Fibroblast of skin of scalp (primary cell): ENCODE measurements at regions not wholly inside any gene's neighbourhood (a gene's known extent, or its start where the extent isn't known, plus 50 kb on each side); places are given as distances from the start of the nearest gene placed in this dataset.
A peak's percentile ranks its signal among the peaks of the same experiment; 100 is the strongest.

Experiments used
- DNase-seq: peaks from one replicate; pipeline ENCODE4 v3.0.0-alpha.2; 2013

DNA sequence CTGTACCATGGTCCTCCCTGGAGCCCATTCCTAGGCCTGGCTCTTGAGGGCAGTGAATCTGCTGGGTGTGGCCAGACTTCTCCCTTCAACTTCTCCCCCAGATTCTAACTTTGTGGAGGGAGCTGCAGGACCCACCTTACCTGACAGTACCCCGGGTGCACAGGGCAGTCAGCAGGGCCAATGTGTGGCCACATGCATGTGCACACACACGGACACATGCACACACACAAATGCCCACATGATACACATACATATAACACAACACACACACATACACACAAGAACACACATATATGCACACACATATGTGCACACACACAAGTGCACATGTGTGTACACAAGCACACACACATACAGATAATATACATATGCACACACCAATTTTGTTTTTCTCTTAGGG lies 300.0 kb upstream of the HS6ST1 start:
- DNase-seq = no peak

DNA sequence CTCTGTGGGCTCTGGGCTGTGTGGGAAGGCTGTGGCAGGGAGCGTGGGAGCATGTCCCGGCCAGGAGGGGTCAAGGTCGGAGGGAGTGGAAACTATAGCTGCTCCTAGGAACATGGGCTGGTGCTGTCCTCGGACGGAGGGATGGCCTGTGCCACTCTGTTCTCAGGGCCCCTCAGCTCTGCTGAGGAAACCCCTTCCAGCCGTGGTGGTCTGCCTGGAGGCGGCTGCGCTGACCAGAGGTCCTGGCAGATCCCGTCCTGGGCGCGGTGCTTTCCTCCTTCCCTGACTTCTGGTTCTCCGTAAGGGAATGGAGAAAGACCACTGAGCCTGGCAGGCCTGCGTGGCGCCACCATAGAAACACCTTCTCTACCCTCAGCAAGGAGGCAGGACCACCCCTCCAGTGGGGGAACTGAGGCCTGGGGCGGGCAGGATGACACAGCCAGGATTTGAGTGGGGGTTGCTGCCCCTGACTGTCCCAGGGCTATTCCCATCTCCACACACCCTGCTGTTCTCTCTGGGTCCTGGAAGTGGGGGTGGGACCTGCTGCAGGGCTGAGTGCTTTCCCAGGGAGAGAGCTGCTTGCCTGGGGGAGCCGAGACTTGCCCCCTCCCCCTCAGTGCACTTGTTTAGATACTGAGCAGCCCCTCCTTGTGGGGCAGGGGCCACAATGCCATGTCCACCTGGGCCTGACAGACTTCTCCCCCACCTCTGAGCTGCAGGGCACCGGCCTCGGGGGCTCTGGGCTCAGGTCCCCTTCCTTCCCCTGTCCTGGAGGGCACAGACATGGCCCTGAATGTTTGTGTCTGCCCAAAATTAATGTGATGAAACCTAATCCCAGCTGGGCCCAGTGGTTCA lies 301.0 kb upstream of the HS6ST1 start:
- DNase-seq = no peak

DNA sequence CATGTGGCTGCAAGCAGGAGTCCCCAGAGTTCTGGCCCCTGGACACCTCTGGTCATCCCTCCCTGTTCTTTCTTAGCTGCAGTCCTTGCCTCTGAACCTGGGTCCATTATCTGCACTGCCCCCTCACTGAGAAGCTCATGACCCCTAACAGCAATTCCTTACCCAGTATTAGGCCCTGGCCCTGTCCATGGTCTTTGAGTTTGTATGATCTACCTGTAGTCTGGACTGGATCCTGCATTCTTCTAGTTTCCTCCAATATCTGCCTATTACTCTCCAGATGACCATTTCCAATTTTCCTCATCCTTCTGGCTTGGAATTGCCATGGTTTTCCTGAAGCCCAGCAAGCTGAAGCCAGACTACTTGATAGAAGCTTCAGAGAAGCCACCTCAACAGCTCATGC lies 302.4 kb upstream of the HS6ST1 start:
- DNase-seq = no peak

DNA sequence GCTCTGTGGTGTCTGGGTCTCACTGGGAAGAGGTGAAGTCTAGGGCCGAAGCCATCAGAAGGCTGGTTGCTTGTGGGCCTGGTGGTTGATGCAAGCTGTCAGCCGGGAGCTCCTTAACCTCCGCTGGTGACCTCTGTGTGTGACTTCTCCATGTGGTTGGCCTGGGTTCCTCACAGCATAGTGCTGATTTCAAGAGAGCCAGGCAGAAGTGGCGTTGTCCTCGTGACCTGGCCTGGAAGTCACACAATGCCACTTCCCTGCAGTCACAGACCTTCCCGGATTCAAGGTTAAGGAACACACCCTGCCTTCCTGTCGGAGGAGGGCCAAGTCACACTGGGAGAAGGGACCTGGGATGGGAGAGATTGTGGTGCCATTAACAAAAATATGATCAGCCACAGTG lies 303.7 kb upstream of the HS6ST1 start:
- no peak for DNase-seq

DNA sequence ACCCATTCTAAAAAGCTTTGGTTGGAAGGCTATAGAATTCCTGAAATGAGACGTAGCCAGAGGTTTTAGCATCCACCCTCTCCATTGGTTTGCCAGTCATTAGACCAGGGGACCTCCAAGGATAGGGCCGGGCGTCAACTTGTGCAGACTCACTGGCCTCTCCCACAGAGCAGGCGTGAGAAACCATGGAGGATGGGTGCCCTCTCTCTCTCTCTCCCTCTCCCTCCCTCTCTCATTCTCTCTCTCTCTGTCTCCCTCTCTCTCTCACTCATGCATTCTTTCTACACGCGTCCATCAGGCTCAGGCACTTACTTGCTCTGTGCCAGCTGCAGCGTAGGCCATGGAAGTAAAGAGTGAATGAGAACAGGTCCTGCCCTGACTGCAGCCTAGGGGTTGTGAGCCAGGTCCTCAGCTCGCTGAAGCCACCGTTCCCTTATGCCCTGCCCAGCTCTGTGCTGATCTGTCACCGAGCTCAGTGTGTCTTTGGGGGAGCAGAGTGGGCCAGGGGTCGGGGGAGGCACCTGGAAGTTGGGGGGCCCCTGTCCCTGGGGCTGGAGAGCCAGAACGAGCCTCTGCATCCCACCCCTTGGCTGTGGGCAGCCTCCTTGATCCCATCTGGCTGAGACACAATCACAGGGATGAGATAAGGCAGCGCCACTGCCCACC lies 304.4 kb upstream of the HS6ST1 start:
- DNase-seq = peak; percentile 90

DNA sequence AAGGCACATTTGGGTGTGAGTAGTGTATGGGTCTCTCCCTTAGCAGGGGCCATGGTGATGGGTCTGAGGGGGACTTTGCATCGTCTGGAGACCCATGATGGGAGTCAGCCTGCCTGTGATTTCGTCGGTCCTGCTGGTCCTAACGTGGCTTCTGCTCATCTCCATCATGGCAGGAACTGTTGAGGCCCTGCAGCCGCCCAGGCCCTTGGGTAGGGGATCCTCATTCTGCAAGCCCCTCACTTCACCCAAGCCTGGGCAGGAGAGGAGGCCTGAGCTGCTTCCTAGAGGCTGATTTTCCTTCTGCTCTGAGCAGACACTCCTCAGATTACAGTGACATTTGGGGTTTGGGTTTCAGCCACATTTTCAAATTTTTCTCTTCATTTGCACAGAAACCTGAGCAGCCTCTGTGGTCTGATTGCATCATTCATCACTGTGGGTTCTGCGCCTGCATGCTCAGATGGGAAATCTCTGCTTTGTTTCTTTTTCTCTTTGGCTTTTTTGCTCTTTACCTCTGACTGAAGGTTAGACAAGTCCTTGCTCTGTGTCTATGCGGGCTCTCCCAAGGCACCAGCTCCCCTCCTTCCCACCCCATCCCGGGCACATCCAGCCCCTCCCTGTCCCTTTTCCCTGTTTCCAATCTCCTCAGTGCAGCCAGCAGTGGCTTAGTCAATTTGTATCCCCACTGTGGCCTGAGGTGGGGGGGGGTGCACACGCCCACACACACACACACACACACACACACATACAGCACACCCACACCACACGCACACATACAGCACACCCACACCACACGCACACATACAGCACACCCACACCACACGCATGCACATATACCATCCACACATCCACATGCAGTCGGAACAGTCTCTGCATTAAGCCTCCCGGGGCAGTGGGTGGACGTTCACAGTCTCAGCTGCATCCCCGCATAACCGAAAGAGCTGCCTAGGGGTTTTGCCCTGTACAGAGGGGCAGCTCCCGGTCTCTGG lies 305.4 kb upstream of the HS6ST1 start:
- peak; percentile 96 for DNase-seq

DNA sequence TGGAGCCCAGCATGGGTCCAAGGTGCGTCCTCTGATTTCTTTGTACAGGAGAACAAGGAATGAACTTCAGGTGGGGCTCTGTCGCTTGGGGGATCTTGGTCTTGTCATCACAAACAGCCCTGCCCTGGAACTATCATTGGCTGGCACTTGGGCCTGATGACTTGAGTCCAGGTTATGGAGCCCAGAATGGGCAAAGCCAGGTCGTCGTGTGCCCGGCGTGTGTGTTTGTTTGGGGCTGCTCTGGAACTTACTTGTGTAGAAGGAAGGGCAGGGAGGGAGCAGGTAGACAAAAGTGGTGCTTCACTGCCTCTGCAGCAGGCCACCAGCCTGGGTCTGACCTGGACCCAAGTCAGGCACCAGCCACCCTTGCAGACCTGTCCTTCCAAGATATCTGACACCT lies 306.3 kb upstream of the HS6ST1 start:
- DNase-seq = no peak

DNA sequence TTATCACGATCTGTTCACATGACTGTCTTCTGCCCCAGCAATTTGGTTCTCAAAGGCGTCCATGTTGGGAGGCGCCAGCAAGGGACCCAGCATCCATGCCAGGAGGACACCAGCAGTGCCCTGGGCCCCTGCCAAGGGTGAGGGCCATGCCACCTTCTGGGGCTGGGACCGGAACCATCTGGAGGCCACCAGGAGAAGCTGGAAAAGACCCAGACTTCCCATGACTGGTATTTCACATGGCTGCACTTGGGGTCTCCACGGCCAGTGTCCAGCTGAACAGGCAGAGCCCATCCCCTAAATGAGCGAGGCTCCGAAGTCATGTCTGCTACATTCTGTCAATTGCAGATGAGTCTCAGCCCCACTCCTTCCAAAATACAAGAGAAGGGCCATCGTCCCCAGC lies 306.8 kb upstream of the HS6ST1 start:
- no peak for DNase-seq

DNA sequence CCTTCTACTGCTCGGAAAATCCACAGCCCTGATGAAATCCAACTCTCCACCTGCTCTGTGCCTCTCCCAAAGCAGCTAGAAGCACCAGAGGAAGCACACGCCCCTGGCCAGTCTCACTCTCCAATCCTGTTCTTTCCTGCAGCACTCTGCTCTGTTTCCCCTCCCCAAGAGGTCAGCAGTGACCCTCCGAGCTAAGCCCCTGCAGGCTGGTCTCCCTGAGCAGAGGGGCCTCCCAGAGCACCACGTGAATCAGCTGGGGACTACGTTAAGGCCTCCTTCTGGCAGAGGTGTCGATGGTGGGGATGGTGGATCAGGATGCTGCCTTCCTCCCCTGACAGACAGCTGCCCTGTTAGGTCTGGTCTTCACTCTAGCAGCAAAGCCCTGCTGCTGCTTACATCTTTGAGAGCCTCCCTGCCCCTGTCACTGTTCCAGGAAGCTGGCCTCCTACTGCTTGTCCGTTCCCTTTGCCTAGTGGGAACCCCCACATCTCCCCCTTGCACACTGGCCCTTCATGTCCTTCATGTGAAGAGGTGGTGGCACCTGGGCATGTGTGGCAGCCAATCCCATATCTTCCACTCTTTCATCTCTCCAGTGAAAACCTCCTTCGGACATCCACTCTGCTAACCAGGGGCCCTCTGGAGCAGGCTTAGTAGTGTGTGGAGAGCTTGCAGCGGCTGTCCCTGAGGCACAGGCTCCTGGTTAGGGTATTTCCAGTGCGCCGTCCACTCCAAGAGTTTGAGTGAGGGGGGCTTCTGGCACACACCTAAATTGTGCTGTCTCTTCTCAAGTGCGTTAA lies 307.5 kb upstream of the HS6ST1 start:
- no peak for DNase-seq

DNA sequence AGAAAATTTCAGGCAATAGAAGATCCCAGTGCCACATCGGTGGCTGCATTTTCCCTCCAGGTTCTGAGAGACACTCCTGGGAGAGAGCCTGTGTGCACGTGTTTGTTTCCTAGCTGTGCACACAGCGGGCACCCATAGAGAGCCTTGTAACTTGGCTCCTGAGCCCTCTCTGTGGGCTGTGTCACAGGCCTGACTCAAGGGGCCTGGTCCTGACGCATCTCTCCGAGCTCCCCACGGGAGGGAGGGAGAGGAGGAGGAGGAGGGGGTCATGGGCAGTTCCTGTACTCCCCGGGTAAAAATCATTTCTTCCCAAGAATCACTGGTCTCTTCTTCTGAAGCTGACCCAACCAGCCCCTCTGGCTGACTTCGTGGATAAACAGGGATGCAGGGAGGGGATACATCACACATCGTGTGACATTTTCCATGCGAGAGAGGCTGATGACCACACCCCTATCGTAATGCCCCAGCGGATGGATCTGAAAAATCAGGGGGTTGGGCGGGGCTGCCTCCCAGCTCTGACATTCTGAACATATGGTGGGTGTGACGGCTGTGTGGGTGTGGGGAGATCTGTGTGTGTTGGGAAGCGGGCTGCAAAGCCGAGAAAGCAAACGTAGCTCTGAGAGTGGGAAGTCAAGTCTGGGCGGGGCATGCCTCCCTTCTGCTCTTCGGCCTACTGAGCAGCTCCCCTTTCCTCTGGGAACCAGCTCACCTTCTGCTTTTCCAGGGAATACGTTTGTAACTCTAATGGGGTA lies 308.3 kb upstream of the HS6ST1 start:
- peak; percentile 66 for DNase-seq

DNA sequence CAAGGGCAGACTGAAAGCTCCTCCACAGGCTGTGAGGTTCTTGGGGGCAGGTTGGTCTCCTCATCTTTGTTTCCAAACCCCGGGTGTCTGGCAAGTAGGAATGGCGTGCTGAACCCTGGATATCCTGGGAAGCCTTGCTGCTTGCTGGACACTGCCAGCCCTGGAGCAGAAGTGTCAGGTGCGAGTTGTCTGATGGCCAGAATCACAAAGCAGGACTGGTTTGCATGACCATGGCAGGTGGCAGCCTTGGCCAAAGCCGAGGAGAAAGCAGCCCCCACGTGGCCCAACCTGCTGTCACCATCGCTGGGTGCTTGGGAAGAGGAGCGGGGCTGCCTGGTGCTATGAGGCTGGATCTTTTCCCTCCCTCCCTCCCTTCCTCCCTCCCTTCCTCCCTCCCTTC lies 309.5 kb upstream of the HS6ST1 start:
- DNase-seq = no peak

DNA sequence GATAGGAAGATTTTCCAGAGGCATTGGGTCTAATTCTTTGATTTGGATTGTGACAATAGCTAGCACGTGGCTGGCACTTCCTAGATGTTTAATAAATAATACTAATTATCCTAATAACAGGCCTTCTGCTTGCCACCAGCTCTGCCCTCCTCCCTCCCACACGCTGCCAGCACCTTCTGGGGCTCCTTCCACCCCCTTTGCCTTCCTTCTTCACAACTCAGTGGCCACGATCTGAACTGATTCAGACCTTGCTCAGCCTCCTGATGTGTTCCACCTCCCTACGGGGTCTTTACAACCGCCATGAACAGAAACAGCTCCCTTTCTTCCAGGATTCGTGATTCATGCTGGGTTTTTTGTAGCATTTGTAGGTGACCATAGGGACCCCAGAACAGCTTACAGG lies 310.3 kb upstream of the HS6ST1 start:
- DNase-seq = no peak

DNA sequence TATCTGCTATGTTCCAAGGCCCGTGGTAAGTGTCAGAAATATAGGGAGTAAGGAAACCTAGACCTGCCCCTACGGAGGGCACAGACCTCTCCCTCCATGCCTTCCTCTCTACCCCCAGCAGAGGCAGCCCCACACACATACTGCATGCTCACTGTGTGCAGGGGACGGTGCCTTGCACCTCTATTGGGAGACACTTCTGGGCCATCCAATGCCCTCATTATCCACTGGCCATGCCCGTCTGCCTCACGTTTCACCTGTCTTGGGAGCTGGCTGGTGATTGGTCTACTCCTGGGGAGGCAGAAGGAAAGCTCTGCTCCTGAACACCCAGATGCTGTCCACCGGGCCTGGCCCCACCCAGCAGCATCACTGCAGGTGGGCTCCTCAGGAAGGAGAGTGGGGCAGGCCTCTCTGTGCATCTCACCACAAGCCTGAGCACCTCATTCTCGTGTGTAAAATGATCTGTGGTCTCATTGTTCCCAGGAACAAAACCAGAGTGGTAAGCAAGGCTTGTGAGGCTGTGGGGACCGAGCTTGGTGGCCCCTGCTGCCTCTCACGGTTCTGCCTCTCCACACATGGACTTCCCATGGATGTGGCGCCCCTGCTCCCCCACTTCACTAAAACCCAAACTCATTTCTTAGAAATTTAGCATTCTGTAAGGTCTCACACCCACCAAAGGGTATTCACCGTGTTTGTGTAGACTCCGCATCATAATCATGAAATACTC lies 312.5 kb upstream of the HS6ST1 start:
- DNase-seq = no peak

DNA sequence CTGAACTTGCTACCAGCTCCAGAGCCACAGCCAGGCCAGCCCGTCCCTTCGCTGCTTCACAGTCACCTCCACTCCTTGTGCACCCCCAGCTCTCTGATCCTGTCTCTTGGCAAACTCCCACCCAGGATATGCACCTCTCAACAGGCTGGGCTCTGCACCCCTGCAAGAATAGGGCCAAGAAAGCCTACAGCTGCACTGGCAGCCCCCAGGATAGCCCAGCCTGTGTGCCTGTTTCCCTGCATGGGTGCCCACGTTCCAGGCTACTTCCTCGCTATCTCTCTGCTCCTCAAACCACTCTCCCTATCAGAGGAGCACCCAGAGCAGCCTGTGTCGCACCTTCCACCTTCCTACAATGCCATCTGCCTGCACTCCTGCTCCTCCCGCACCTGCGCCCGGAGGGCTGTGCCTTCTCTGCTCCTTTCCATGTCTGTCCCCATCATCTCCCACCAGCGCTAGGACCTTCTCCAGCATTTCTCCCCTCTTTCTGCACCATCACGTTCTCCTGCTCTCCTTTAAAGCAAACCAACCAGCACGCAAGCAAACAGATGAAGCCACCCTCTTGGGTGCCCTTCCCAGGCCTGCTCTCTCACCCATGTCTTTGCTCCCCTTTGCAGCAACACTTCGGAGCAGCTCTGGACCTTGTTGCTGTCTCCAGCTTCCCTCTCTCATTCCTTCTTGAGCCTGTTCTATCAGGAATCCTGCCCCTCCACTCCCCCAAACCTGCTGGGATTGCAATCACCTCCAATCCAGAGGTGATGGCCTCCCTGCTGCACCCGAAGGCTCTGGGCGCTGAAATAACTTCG lies 313.2 kb upstream of the HS6ST1 start:
- DNase-seq = no peak

DNA sequence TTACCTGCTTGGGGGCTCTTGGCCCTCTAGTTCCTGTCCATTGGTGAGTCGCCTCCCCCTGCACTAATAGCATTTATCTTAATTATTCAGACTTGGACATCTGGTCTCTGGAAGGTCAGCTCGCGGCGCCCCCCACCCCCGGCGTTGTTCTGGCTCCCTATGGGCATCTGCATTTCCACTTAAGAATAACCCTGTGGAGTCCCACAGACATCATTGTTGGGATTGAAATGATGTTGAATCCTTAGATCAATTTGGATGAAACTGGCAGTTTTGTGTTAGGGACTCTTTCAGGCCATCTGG lies 313.8 kb upstream of the HS6ST1 start:
- no peak for DNase-seq

DNA sequence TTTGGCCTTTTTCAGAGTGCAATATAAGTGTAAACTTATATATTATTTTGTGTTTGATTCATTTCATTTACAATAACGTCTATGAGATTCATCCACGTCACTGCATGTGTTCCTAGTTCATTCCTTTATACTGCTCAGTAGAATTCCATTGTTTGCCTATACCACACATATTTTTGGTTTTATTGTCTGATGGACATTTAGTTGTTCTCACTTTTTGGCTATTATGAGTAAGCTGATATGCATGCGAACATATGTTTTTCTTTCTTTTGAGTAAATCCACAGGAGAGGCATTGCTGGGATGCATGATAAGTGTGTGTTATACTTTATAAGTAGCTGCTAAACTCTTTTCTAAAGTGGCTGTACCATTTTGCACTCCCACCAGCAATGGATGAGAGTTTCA lies 314.8 kb upstream of the HS6ST1 start:
- DNase-seq = peak; percentile 93

DNA sequence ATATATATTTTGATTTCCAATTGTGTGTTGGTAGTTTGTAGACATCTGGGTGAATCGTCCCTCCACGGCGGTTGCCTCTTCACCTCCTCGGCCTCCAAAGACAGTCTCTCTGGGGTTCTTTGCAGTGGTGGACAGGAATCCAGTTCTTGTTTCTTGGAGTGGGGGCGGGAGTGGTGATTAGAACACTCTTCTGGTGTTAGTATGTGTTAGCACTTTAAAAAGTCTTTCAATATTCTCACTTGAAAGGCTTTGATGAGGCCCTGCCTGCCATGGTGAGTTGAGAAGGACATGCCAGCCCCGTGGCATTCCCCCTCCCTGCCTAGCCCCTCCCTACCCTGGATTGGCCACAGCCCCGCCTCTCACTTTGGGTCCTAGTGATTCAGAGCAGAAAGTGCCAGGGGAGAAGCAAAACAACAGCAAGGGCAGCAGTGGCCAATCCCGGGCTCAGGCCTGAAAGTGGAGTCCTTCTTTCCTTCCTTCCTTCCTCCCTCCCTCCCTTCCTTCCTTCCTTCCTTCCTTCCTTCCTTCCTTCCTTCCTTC lies 316.8 kb upstream of the HS6ST1 start:
- peak; percentile 54 for DNase-seq

DNA sequence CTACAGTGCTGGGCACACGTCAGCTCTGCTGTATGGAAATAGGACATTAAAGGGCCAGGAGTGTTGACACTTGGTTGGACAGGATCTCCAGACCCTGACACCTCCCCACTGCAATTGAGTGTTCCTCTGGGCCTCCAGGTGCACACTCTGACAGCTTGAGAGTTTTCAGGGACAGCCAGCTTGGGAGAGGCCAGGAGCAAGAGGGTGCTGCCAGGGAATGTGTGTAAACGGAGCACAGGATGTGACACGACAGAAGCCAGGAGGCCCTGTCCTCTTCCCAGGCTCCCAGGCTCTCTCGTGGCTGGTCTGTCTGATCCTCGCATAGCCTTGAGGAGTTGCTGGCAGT lies 318.1 kb upstream of the HS6ST1 start:
- DNase-seq = no peak

DNA sequence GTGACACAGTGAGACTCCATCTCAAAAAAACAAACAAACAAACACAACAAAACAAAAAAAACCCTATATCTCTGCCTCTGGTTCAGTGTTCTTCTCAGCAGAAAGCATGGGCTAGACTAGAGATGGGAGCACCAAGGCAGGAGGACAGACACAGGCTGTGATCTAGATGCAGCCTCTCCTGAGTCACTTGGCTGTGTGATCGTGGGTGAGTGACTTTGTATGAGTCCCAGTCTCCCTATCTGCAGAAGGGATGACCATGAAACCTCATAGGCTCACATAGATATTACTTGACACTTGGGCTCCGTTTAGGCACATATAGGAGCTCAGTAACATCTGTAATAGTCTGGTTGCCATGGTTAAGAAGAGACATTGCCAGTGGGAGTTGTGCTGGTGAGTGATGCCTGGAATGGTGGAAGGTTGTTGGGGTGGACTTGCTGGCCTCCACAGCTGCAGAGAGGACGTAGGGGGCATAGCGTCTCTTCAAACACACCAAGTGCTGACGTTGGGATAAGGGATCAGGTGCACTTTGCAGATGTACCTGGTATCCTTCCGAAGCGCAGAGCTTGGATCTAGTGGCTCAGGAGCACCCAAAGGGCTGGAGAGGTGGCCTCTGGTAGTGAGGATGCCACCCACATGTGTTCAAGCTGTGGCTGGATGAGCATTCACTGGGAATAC lies 318.9 kb upstream of the HS6ST1 start:
- DNase-seq = no peak
